GOT3 (cell line): ENCODE measurements at regions not wholly inside any gene's neighbourhood (a gene's known extent, or its start where the extent isn't known, plus 50 kb on each side); places are given as distances from the start of the nearest gene placed in this dataset.

Source experiments
- DNase-seq: peaks from one replicate; lab custom pipeline; 2025; ENCODE audit warnings: mixed read lengths; lab: John Stamatoyannopoulos, UW

- no peak for DNase-seq
Observed at GRCh38 chr10:79009145-79009544, 59.6 kb upstream of the ZMIZ1 start.

- no peak for DNase-seq
Observed at GRCh38 chr10:79012567-79012966, 56.2 kb upstream of the ZMIZ1 start.

GRCh38 chr10:79013406-79013987 is 55.3 kb upstream of the ZMIZ1 start:
- no peak for DNase-seq

- no peak for DNase-seq
Observed at GRCh38 chr10:79014796-79015195, 54.0 kb upstream of the ZMIZ1 start.

GRCh38 chr10:79017882-79018520 is 50.8 kb upstream of the ZMIZ1 start:
- no peak for DNase-seq

GRCh38 chr10:79018521-79019011 is 50.2 kb upstream of the ZMIZ1 start:
- no peak for DNase-seq
